Activated T-helper 1 cell treated with anti-CD3 and anti-CD28 coated beads, Interleukin-12 subunit alpha, Interleukin-12 subunit beta, Interleukin-2, Interleukin-4 antibody, amounts not matched to agents 30 ng/mL and 10 ng/mL and 1 ng/mL, durations not matched to agents 14 hours and 24 hours and 36 hours (primary cell): ENCODE measurements at regions not wholly inside any gene's neighbourhood (a gene's known extent, or its start where the extent isn't known, plus 50 kb on each side); places are given as distances from the start of the nearest gene placed in this dataset.
"Not testable (repeated sequence)": the region's sequence is repeated elsewhere in the genome, so short reads cannot be mapped to it uniquely, and the experiment has no call there.

ENCODE experiments used
- DNase-seq: peaks from one replicate; pipeline ENCODE4 v3.0.0; 2021; ENCODE audit warnings: low spot score
- H3K27ac Mint-ChIP-seq: one replicate; pipeline ENCODE4 v1.8.0; 2021; ENCODE audit warnings: mild to moderate bottlenecking, mixed read lengths
- H3K27me3 Mint-ChIP-seq: one replicate; pipeline ENCODE4 v1.8.0; 2022; ENCODE audit warnings: mild to moderate bottlenecking, moderate library complexity, mixed read lengths; ENCODE audit not compliant: insufficient read depth
- H3K36me3 Mint-ChIP-seq: one replicate; pipeline ENCODE4 v1.8.0; 2021; ENCODE audit warnings: low read depth, mixed read lengths
- H3K4me1 Mint-ChIP-seq: one replicate; pipeline ENCODE4 v1.8.0; 2021; ENCODE audit warnings: low read depth, mixed read lengths
- H3K4me3 Mint-ChIP-seq: one replicate; pipeline ENCODE4 v1.8.0; 2021; ENCODE audit warnings: mild to moderate bottlenecking, moderate library complexity, mixed read lengths
- H3K9me3 Mint-ChIP-seq: one replicate; pipeline ENCODE4 v1.8.0; 2021; ENCODE audit warnings: mixed read lengths
- intact Hi-C: fragments of 100-400 bp; cut with micrococcal nuclease; formaldehyde crosslinking; loops from one replicate; pipeline ENCODE4 v1.15.1; 2024

- DNase-seq: no peak
- Mint-ChIP-seq H3K27me3 (no peaks in the 10 kb centered on the region), H3K36me3 (no peaks in the 10 kb centered on the region), H3K4me3 (no peak overlapping the region), H3K27ac (no peak overlapping the region), H3K4me1 (no peaks in the 10 kb centered on the region), H3K9me3 (peaks cover 20% of the 10 kb centered on the region)
- intact Hi-C loops: no loop called here
Measured at GRCh38 chr3:20645340-20645739, 459.3 kb upstream of the SGO1 start.

- H3K4me3 Mint-ChIP-seq: no peak overlapping the region
- no peaks in the 10 kb centered on the region for H3K36me3 Mint-ChIP-seq
- no peaks in the 10 kb centered on the region for H3K27me3 Mint-ChIP-seq
Measured at GRCh38 chr3:20637729-20638128, 451.7 kb upstream of the SGO1 start.

DNA sequence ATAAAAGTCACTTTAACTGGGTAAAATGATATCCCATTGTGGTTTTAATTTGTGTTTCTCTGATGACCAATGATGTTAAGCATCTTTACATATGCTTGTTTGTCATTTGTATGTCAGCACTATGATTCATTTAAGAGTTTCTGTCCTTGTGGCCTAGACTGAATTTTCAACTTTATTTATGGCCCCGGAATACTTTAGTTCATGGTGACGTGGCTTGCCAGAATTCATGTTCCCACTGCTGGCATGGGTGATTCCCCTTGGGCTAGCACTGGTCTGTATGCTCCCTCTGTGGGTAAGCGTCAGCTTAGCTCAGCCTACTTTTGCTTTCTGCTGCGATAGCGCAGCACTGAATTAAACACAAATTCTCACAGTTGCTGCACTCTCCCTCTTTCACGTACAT lies 436.3 kb upstream of the SGO1 start:
- no peak overlapping the region for H3K4me3 Mint-ChIP-seq
- peaks cover 25% of the 10 kb centered on the region for H3K9me3 Mint-ChIP-seq
- no peak overlapping the region for H3K27ac Mint-ChIP-seq
- DNase-seq: no peak
- H3K4me1 Mint-ChIP-seq: no peaks in the 10 kb centered on the region
- intact Hi-C loops: no loop called here
- H3K36me3 Mint-ChIP-seq: no peaks in the 10 kb centered on the region
- H3K27me3 Mint-ChIP-seq: no peaks in the 10 kb centered on the region

More at GRCh38 chr3:20637729-20638128, 451.7 kb upstream of the SGO1 start:
- Mint-ChIP-seq H3K27ac (no peak overlapping the region), H3K9me3 (peaks cover 2% of the 10 kb centered on the region), H3K4me1 (no peaks in the 10 kb centered on the region)
- DNase-seq: no peak
- intact Hi-C loops: no loop called here

DNA sequence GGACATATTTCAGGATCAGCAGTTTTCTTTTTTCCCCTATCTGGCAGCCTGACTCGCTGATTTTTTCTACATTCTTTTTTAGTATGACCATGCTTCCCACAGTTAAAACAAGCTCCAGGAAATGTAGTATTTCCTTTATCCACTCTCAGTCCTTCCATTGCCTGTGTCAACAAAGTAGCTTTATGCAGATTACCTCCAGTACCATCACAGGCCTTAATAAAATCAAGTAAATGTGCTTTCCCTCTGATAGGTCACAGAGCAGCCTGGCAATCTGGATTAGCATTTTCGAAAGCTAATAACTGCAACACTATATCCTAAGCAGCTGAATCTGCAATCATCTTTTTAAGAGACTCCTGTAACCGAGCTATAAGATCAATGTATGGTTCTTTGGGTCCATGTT lies 432.6 kb upstream of the SGO1 start:
- DNase-seq, H3K4me1 Mint-ChIP-seq, H3K27me3 Mint-ChIP-seq, H3K27ac Mint-ChIP-seq, H3K36me3 Mint-ChIP-seq, H3K4me3 Mint-ChIP-seq, intact Hi-C loops: not testable (repeated sequence)
- H3K9me3 Mint-ChIP-seq: peaks cover 35% of the 10 kb centered on the region

DNA sequence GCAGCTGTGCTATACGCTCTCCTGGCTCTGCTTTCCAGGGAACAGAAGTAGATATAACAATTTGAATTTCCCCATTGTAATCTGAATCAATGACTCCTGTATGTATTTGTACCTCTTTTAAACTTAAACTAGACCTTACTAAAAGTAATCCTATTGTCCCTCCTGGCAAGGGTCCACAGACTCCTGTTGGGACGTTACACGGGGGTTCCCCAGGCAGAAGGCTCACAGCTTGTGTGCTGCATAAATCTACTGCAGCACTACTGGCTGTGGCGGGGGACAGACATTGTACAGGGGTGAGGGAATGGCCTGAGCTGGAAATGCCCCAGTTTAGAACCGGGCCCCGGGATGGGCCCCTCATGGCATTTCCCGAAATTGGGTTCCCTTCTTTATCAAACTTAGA lies 432.2 kb upstream of the SGO1 start:
- H3K4me3 Mint-ChIP-seq, H3K36me3 Mint-ChIP-seq, DNase-seq, H3K27ac Mint-ChIP-seq, H3K27me3 Mint-ChIP-seq, H3K4me1 Mint-ChIP-seq, intact Hi-C loops: not testable (repeated sequence)
- peaks cover 36% of the 10 kb centered on the region for H3K9me3 Mint-ChIP-seq

GRCh38 chr3:20615982-20616381 lies 430.0 kb upstream of the SGO1 start:
- intact Hi-C loops, DNase-seq, H3K4me1 Mint-ChIP-seq, H3K36me3 Mint-ChIP-seq, H3K27me3 Mint-ChIP-seq, H3K27ac Mint-ChIP-seq, H3K4me3 Mint-ChIP-seq: not testable (repeated sequence)
- peaks cover 51% of the 10 kb centered on the region for H3K9me3 Mint-ChIP-seq

GRCh38 chr3:20608054-20608738 lies 422.2 kb upstream of the SGO1 start:
- H3K4me3 Mint-ChIP-seq: no peak overlapping the region
- intact Hi-C loops: no loop called here
- no peak for DNase-seq
- H3K27me3 Mint-ChIP-seq: no peaks in the 10 kb centered on the region
- no peaks in the 10 kb centered on the region for H3K4me1 Mint-ChIP-seq
- no peaks in the 10 kb centered on the region for H3K36me3 Mint-ChIP-seq
- H3K9me3 Mint-ChIP-seq: peaks cover 50% of the 10 kb centered on the region
- H3K27ac Mint-ChIP-seq: no peak overlapping the region

DNA sequence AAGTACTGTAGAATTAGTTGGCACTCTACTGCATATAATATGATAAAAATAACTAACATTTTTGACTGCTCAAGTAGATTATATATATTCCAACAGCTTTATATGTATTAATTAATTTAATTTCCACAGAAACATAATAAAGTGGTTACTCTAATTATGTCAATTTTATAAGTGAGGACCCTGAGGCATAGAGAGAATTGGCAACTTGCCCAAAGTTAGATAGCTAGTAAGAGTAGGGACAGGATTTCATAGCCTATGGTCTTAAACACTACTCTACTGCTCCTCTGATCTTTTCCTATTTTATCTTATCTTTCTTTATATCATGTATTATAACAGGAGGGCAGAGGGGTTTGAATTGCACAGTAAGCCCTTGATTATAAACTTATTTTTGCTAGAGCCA lies 418.7 kb upstream of the SGO1 start:
- no peaks in the 10 kb centered on the region for H3K4me1 Mint-ChIP-seq

DNA sequence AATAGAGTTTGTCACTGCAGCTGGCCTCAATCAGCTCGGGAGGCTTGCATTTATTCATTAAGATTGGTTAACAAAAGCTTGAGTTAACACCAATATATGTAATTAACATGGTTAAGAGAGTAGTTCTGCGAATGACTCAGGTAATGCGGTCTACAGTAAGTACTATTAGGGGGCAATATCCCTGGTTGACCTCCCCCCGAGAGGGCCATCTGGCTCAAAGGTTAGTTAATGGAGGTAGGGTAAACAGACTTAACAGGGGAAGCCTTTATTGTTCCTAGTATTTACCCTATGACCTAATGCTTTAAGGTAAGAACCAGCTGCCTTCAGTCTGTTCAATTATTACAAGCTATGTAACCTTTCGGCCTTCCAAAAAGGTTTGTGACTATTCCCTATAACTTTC lies 403.3 kb upstream of the SGO1 start:
- Mint-ChIP-seq H3K36me3 (no peaks in the 10 kb centered on the region), H3K9me3 (peaks cover 4% of the 10 kb centered on the region), H3K4me1 (no peaks in the 10 kb centered on the region), H3K4me3 (no peak overlapping the region), H3K27ac (no peak overlapping the region), H3K27me3 (no peaks in the 10 kb centered on the region)
- DNase-seq: no peak
- intact Hi-C loops: no loop called here

More for the DNA sequence above, 418.7 kb upstream of the SGO1 start:
- Mint-ChIP-seq H3K4me3 (no peak overlapping the region), H3K27me3 (no peaks in the 10 kb centered on the region), H3K27ac (no peak overlapping the region), H3K36me3 (no peaks in the 10 kb centered on the region), H3K9me3 (peaks cover 36% of the 10 kb centered on the region)
- DNase-seq: no peak
- intact Hi-C loops: no loop called here

DNA sequence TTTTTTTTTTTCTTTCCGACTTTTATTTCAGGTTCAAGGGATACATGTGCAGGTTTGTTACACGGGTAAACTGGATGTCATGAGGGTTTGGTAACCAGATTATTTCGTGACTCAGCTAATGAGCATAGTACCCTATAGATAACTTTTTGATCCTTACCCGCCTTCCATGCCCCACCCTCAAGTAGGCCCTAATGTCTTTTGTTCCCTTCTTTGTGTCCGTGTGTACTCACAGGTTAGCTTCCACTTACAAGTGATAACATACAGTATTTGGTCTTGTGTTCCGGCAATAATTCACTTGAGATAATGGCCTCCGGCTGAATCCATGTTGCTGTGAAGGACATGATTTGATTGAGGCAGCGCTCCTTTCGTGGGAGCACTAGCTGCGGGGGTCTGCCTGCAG lies 402.8 kb upstream of the SGO1 start:
- no peak overlapping the region for H3K27ac Mint-ChIP-seq
- DNase-seq: no peak
- intact Hi-C loops: no loop called here
- H3K4me1 Mint-ChIP-seq: no peaks in the 10 kb centered on the region
- H3K36me3 Mint-ChIP-seq: no peaks in the 10 kb centered on the region
- no peak overlapping the region for H3K4me3 Mint-ChIP-seq
- no peaks in the 10 kb centered on the region for H3K27me3 Mint-ChIP-seq
- peaks cover 4% of the 10 kb centered on the region for H3K9me3 Mint-ChIP-seq

DNA sequence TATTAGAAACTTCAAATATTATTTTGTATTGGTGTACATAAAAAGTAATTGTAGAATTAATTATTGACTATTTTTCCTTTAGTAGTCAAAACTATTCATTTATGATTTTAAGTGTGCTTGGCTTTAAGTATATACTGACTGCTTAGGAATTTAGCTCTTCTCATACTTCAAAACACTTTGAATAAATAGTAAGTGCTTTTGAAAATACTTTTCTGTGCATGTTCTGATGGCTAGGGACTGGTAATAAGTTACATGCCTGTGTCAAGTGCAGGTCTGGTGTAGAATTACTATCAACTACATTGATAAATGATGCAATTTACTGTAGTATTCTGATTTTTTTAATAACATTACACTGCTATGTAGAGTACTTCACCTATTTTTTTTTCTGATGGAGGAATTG lies 397.6 kb upstream of the SGO1 start:
- no peak overlapping the region for H3K4me3 Mint-ChIP-seq
- no peaks in the 10 kb centered on the region for H3K4me1 Mint-ChIP-seq
- H3K27ac Mint-ChIP-seq: no peak overlapping the region
- peaks cover 4% of the 10 kb centered on the region for H3K9me3 Mint-ChIP-seq
- intact Hi-C loops: no loop called here
- H3K36me3 Mint-ChIP-seq: no peaks in the 10 kb centered on the region
- DNase-seq: no peak
- no peaks in the 10 kb centered on the region for H3K27me3 Mint-ChIP-seq

GRCh38 chr3:20576228-20576627 lies 390.2 kb upstream of the SGO1 start:
- H3K36me3 Mint-ChIP-seq: no peaks in the 10 kb centered on the region
- H3K27me3 Mint-ChIP-seq: no peaks in the 10 kb centered on the region
- intact Hi-C loops: no loop called here
- no peak for DNase-seq
- H3K27ac Mint-ChIP-seq: no peak overlapping the region
- peaks cover 1% of the 10 kb centered on the region for H3K9me3 Mint-ChIP-seq
- no peak overlapping the region for H3K4me3 Mint-ChIP-seq
- H3K4me1 Mint-ChIP-seq: no peaks in the 10 kb centered on the region

DNA sequence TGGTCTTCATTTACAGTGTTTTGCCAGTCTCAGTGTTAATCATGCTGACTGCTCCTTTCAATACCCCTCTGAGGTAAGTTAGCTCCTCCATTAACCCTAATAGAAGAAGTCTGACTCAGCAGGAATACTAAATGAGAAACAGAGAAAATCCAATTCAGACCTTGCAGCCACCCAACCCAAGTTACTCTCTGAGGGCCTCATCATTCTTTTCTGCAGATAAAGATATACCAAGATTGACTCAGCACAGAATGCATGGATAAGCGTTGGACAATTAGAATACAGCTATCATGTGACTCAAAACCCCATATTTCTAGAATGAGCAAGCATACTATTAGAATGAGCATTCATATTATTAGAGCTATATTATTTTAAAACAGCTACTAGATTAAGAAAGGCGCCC lies 389.1 kb upstream of the SGO1 start:
- no peak overlapping the region for H3K27ac Mint-ChIP-seq
- H3K27me3 Mint-ChIP-seq: no peaks in the 10 kb centered on the region
- no peaks in the 10 kb centered on the region for H3K36me3 Mint-ChIP-seq
- no peak for DNase-seq
- no peaks in the 10 kb centered on the region for H3K9me3 Mint-ChIP-seq
- H3K4me1 Mint-ChIP-seq: no peaks in the 10 kb centered on the region
- intact Hi-C loops: no loop called here
- H3K4me3 Mint-ChIP-seq: no peak overlapping the region

DNA sequence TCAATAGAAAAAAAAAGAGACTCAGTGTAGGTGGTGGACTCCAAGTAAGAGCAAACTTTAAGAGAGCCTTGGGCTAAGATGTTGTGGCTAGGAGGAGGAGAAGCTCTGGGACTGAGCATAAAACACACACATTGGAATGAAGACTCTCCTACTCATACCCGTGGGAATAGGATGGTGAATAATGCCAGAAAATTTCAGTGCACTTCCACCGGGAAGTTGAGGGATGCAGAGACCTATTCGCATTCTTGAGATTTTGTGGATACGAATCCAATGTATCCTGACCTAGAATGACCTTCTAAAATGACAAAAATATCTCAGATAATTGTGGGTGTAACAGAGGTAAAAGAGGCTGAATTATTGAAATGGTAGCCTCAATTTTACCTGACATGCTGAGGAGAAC lies 388.7 kb upstream of the SGO1 start:
- DNase-seq: no peak
- Mint-ChIP-seq H3K9me3 (peaks cover under 1% of the 10 kb centered on the region), H3K27me3 (no peaks in the 10 kb centered on the region), H3K36me3 (no peaks in the 10 kb centered on the region), H3K4me3 (no peak overlapping the region), H3K4me1 (no peaks in the 10 kb centered on the region), H3K27ac (no peak overlapping the region)
- intact Hi-C loops: no loop called here
